Natural killer cell (primary cell): ENCODE measurements at regions not wholly inside any gene's neighbourhood (a gene's known extent, or its start where the extent isn't known, plus 50 kb on each side); places are given as distances from the start of the nearest gene placed in this dataset.

Experiments used
- ATAC-seq, 3 donors: fragments of 150-1000 bp in 2 of 3; fragments of 200-7000 bp in 1 of 3; cut with Tn5 transposase; 1 replicate in 1 of 3; 2 replicates in 2 of 3; pipeline ENCODE4 v1.10.0; 2021; ENCODE audit warnings: mild to moderate bottlenecking in 2 of 3, moderate library complexity in 2 of 3
- DNase-seq, 2 donors: peaks; one replicate each; pipeline versions ENCODE4 v3.0.0 to v3.0.0-alpha.2; 2013 to 2021; ENCODE audit warnings: mixed read lengths in 1 of 2
- H3K27ac ChIP-seq: one replicate; pipeline ENCODE4 v1.5.1; 2013; ENCODE audit warnings: mild to moderate bottlenecking, low read length
- H3K27me3 ChIP-seq: one replicate; pipeline ENCODE4 v1.6.1; 2013; ENCODE audit warnings: low read length; ENCODE audit not compliant: control insufficient read depth, insufficient read depth
- H3K36me3 ChIP-seq: one replicate; pipeline ENCODE4 v1.6.1; 2013; ENCODE audit warnings: low read length; ENCODE audit not compliant: control insufficient read depth, insufficient read depth
- H3K4me1 ChIP-seq: one replicate; pipeline ENCODE4 v1.6.1; 2013; ENCODE audit warnings: low read length; ENCODE audit not compliant: control insufficient read depth, insufficient read depth
- H3K4me3 ChIP-seq: one replicate; pipeline ENCODE4 v1.5.1; 2013; ENCODE audit warnings: low read length
- H3K9me3 ChIP-seq: one replicate; pipeline ENCODE4 v1.6.1; 2013; ENCODE audit warnings: low read length; ENCODE audit not compliant: control insufficient read depth, insufficient read depth
- H3K27ac Mint-ChIP-seq, 2 donors: one replicate each; pipeline ENCODE4 v1.8.0; 2022; ENCODE audit warnings: mild to moderate bottlenecking in 2 of 2, mixed read lengths in 2 of 2, moderate library complexity in 1 of 2
- H3K27me3 Mint-ChIP-seq, 2 donors: one replicate each; pipeline ENCODE4 v1.8.0; 2022; ENCODE audit warnings: low read depth in 2 of 2, mixed read lengths in 2 of 2
- H3K36me3 Mint-ChIP-seq: one replicate; pipeline ENCODE4 v1.8.0; 2022; ENCODE audit warnings: mixed read lengths
- H3K4me1 Mint-ChIP-seq, 2 donors: one replicate each; pipeline ENCODE4 v1.8.0; 2022; ENCODE audit warnings: mixed read lengths in 2 of 2
- H3K4me3 Mint-ChIP-seq: one replicate; pipeline ENCODE4 v1.8.0; 2022; ENCODE audit warnings: mild to moderate bottlenecking, moderate library complexity, mixed read lengths
- H3K9me3 Mint-ChIP-seq, 2 donors: one replicate each; pipeline ENCODE4 v1.8.0; 2022; ENCODE audit warnings: mixed read lengths in 2 of 2
- CTCF ChIP-seq: fragments of 200-600 bp; IDR thresholded peaks from one replicate; pipeline ENCODE4 v1.8.0; 2022; ENCODE audit warnings: antibody characterized with exemption
- WGBS: methylation state at CpG from one replicate; pipeline ENCODE4 v1.1.7; 2013; ENCODE audit warnings: missing lambda C conversion rate; ENCODE audit not compliant: insufficient coverage; 5-methylcytosine and 5-hydroxymethylcytosine counted together
- intact Hi-C: fragments of 100-400 bp; cut with micrococcal nuclease; formaldehyde crosslinking; loops from one replicate; pipeline ENCODE4 v1.14.2; 2022

- no peak for DNase-seq
- H3K9me3 ChIP-seq: no peaks in the 10 kb centered on the region
- no peaks in the 10 kb centered on the region for H3K4me1 ChIP-seq
- no peaks in the 10 kb centered on the region for H3K4me1 Mint-ChIP-seq
- no peak for TF ChIP-seq CTCF
- H3K4me3 Mint-ChIP-seq: no peak overlapping the region
- H3K27ac Mint-ChIP-seq: no peak overlapping the region
- H3K36me3 ChIP-seq: no peaks in the 10 kb centered on the region
- H3K27me3 ChIP-seq: no peaks in the 10 kb centered on the region
- WGBS: 39% methylated on average over 2 of the region's 2 CpGs
- intact Hi-C loops: no loop called here
- no peak overlapping the region for H3K4me3 ChIP-seq
- no peak for ATAC-seq
- H3K27me3 Mint-ChIP-seq: no peaks in the 10 kb centered on the region
- H3K27ac ChIP-seq: no peak overlapping the region
- peaks cover 4 to 13% of the 10 kb centered on the region in 2 donors for H3K9me3 Mint-ChIP-seq
- H3K36me3 Mint-ChIP-seq: no peaks in the 10 kb centered on the region
Observed at GRCh38 chr2:220278022-220278421, 650.6 kb downstream of the SLC4A3 start.

DNA sequence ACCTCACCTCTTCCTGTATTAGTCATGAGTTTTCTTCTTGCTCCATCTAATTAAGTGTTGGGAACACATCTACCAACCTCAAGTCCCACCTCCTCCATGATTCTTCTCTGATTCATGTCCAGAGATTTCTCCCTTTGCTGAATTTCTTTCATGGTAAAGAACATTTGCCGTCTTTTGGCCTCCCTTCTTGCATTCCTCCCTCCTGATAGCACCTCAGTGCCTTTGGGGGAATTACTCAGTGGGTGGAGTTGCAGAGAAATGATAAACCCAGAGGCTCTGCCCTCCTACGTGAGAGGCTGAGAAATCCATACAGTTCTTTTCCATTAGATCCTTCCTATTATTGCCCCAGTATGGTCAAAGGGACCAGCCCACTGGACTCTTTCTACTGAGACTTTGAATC is 651.9 kb downstream of the SLC4A3 start:
- no peaks in the 10 kb centered on the region for H3K4me1 ChIP-seq
- 90% methylated on average over 2 of the region's 2 CpGs for WGBS
- Mint-ChIP-seq H3K27me3 (no peaks in the 10 kb centered on the region), H3K36me3 (no peaks in the 10 kb centered on the region), H3K9me3 (peaks cover 6 to 13% of the 10 kb centered on the region in 2 donors), H3K4me3 (no peak overlapping the region), H3K27ac (no peak overlapping the region), H3K4me1 (no peaks in the 10 kb centered on the region)
- DNase-seq: no peak
- H3K27ac ChIP-seq: no peak overlapping the region
- intact Hi-C loops: no loop called here
- TF ChIP-seq CTCF: no peak
- no peaks in the 10 kb centered on the region for H3K9me3 ChIP-seq
- no peaks in the 10 kb centered on the region for H3K27me3 ChIP-seq
- H3K4me3 ChIP-seq: no peak overlapping the region
- ATAC-seq: no peak
- H3K36me3 ChIP-seq: no peaks in the 10 kb centered on the region

- ATAC-seq: no peak
- intact Hi-C loops: no loop called here
- Mint-ChIP-seq H3K4me3 (no peak overlapping the region), H3K9me3 (peaks cover 6 to 13% of the 10 kb centered on the region in 2 donors), H3K4me1 (no peaks in the 10 kb centered on the region), H3K27me3 (no peaks in the 10 kb centered on the region), H3K27ac (no peak overlapping the region), H3K36me3 (no peaks in the 10 kb centered on the region)
- TF ChIP-seq CTCF: no peak
- Histone ChIP-seq H3K27ac (no peak overlapping the region), H3K4me3 (no peak overlapping the region), H3K9me3 (no peaks in the 10 kb centered on the region), H3K27me3 (no peaks in the 10 kb centered on the region), H3K4me1 (no peaks in the 10 kb centered on the region), H3K36me3 (no peaks in the 10 kb centered on the region)
- DNase-seq: no peak
Observed at GRCh38 chr2:220279840-220280239, 652.4 kb downstream of the SLC4A3 start.

GRCh38 chr2:220280736-220281135 is 653.3 kb downstream of the SLC4A3 start:
- ATAC-seq (no peak), DNase-seq (no peak)
- no peaks in the 10 kb centered on the region for H3K9me3 ChIP-seq
- H3K4me3 Mint-ChIP-seq: no peak overlapping the region
- no peaks in the 10 kb centered on the region for H3K36me3 Mint-ChIP-seq
- H3K4me3 ChIP-seq: no peak overlapping the region
- no peaks in the 10 kb centered on the region for H3K27me3 ChIP-seq
- H3K4me1 ChIP-seq: no peaks in the 10 kb centered on the region
- intact Hi-C loops: no loop called here
- H3K27ac Mint-ChIP-seq: no peak overlapping the region
- no peaks in the 10 kb centered on the region for H3K36me3 ChIP-seq
- peaks cover 6 to 13% of the 10 kb centered on the region in 2 donors for H3K9me3 Mint-ChIP-seq
- WGBS: 96% methylated on average over 4 of the region's 4 CpGs
- no peaks in the 10 kb centered on the region for H3K4me1 Mint-ChIP-seq
- TF ChIP-seq CTCF: no peak
- no peaks in the 10 kb centered on the region for H3K27me3 Mint-ChIP-seq
- H3K27ac ChIP-seq: no peak overlapping the region
